Activated naive CD4-positive, alpha-beta T cell treated with Interleukin-2 at 50 U/mL for 16 hours (primary cell): ENCODE measurements at regions not wholly inside any gene's neighbourhood (a gene's known extent, or its start where the extent isn't known, plus 50 kb on each side); places are given as distances from the start of the nearest gene placed in this dataset.

ENCODE experiments used
- DNase-seq: peaks from one replicate; pipeline ENCODE4 v3.0.0-alpha.2; 2020

GRCh38 chr5:40384782-40385390 is 294.8 kb upstream of the PTGER4 start:
- DNase-seq: no peak

GRCh38 chr5:40383749-40384651 is 295.7 kb upstream of the PTGER4 start:
- peak; percentile 41 for DNase-seq

- DNase-seq: no peak
Observed at GRCh38 chr5:40381676-40382363, 297.9 kb upstream of the PTGER4 start.

- DNase-seq: no peak
Observed at GRCh38 chr5:40381016-40381415, 298.7 kb upstream of the PTGER4 start.

GRCh38 chr5:40378396-40379177 is 301.1 kb upstream of the PTGER4 start:
- no peak for DNase-seq

- DNase-seq: no peak
Observed at GRCh38 chr5:40376566-40376965, 303.1 kb upstream of the PTGER4 start.

GRCh38 chr5:40374853-40375252 is 304.9 kb upstream of the PTGER4 start:
- DNase-seq: no peak

GRCh38 chr5:40368200-40368599 is 311.5 kb upstream of the PTGER4 start:
- DNase-seq: no peak

GRCh38 chr5:40367255-40367654 is 312.5 kb upstream of the PTGER4 start:
- no peak for DNase-seq

GRCh38 chr5:40365342-40366330 is 314.1 kb upstream of the PTGER4 start:
- DNase-seq: no peak

GRCh38 chr5:40364441-40364840 is 315.3 kb upstream of the PTGER4 start:
- DNase-seq: no peak

- DNase-seq: no peak
Observed at GRCh38 chr5:40361378-40361777, 318.3 kb upstream of the PTGER4 start.

GRCh38 chr5:40360685-40361084 is 319.0 kb upstream of the PTGER4 start:
- DNase-seq: no peak

- no peak for DNase-seq
Observed at GRCh38 chr5:40359832-40360231, 319.9 kb upstream of the PTGER4 start.

GRCh38 chr5:40359093-40359492 is 320.6 kb upstream of the PTGER4 start:
- DNase-seq: no peak

GRCh38 chr5:40356248-40356647 is 323.5 kb upstream of the PTGER4 start:
- DNase-seq: no peak

GRCh38 chr5:40355846-40356245 is 323.9 kb upstream of the PTGER4 start:
- DNase-seq: no peak

GRCh38 chr5:40355181-40355580 is 324.5 kb upstream of the PTGER4 start:
- no peak for DNase-seq

GRCh38 chr5:40354171-40354570 is 325.5 kb upstream of the PTGER4 start:
- no peak for DNase-seq

GRCh38 chr5:40353442-40353841 is 326.3 kb upstream of the PTGER4 start:
- DNase-seq: no peak

- DNase-seq: no peak
Observed at GRCh38 chr5:40347981-40348725, 331.6 kb upstream of the PTGER4 start.
